DND-41 (cell line): ENCODE measurements at regions not wholly inside any gene's neighbourhood (a gene's known extent, or its start where the extent isn't known, plus 50 kb on each side); places are given as distances from the start of the nearest gene placed in this dataset.

Experiments used
- EZH2 ChIP-seq: IDR thresholded peaks from 3 replicates; pipeline ENCODE4 v1.6.1; 2012; ENCODE audit warnings: borderline replicate concordance, low read depth, mild to moderate bottlenecking, moderate library complexity, low read length, inconsistent platforms; ENCODE audit not compliant: severe bottlenecking
- TF ChIP-seq, protein P1 (sequence below): IDR thresholded peaks from 2 replicates; pipeline ENCODE4 v1.5.1; 2012; ENCODE audit warnings: borderline replicate concordance, low read length, moderate library complexity, mild to moderate bottlenecking; ENCODE audit not compliant: poor library complexity, severe bottlenecking; ENCODE audit errors: extremely low read depth

DNA sequence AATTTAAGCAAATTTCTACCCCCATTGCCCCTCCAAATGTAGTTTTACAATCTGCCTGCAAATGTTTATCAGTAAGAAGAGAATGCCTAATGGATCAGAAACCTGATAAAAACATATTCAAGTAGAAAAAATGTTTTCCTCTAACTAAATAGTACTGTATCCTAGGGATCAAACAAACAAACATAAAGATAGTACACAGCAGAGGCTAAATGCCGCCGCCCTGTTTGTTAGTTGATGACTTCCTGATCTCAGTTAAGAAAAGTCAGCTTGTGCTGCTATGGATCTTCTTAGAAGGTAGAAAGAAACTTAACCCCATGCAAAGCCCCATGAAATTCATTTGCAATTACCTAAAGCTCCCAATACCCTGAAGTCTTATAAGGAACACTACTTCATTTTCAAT, 387.3 kb upstream of the THBS1 start:
- TF ChIP-seq, protein P1, sequence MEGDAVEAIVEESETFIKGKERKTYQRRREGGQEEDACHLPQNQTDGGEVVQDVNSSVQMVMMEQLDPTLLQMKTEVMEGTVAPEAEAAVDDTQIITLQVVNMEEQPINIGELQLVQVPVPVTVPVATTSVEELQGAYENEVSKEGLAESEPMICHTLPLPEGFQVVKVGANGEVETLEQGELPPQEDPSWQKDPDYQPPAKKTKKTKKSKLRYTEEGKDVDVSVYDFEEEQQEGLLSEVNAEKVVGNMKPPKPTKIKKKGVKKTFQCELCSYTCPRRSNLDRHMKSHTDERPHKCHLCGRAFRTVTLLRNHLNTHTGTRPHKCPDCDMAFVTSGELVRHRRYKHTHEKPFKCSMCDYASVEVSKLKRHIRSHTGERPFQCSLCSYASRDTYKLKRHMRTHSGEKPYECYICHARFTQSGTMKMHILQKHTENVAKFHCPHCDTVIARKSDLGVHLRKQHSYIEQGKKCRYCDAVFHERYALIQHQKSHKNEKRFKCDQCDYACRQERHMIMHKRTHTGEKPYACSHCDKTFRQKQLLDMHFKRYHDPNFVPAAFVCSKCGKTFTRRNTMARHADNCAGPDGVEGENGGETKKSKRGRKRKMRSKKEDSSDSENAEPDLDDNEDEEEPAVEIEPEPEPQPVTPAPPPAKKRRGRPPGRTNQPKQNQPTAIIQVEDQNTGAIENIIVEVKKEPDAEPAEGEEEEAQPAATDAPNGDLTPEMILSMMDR = no peak
- no peak for TF ChIP-seq EZH2
